Breast epithelium (tissue), 4 donors: ENCODE measurements at regions not wholly inside any gene's neighbourhood (a gene's known extent, or its start where the extent isn't known, plus 50 kb on each side); places are given as distances from the start of the nearest gene placed in this dataset.

ENCODE experiments used
- DNase-seq, 2 donors: peaks; one replicate each; pipeline ENCODE4 v3.0.0-alpha.2; 2019; ENCODE audit warnings: low spot score in 2 of 2
- H3K27ac ChIP-seq, 2 donors: fragments of 200-600 bp; sonication (generic) in 1 of 2; one replicate each; pipeline ENCODE4 v1.5.1; 2016 to 2019; ENCODE audit warnings: mild to moderate bottlenecking in 1 of 2
- H3K27me3 ChIP-seq, 2 donors: fragments of 200-600 bp; sonication (generic) in 1 of 2; one replicate each; pipeline versions ENCODE4 v1.5.1 to v1.6.0; 2017 to 2019; ENCODE audit warnings: control low read depth in 1 of 2, mild to moderate bottlenecking in 1 of 2
- H3K36me3 ChIP-seq: fragments of 200-600 bp; one replicate; pipeline ENCODE4 v1.5.1; 2019
- H3K4me1 ChIP-seq, 2 donors: fragments of 200-600 bp; sonication (generic); one replicate each; pipeline ENCODE4 v1.5.1; 2016 to 2019; ENCODE audit warnings: control low read depth in 1 of 2
- H3K4me3 ChIP-seq, 3 donors: fragments of 200-600 bp; sonication (generic); 1 replicate in 2 of 3; 2 replicates in 1 of 3; pipeline ENCODE4 v1.5.1; 2016 to 2019; ENCODE audit warnings: mild to moderate bottlenecking in 3 of 3, moderate library complexity in 2 of 3
- H3K9me3 ChIP-seq, 2 donors: fragments of 200-600 bp; sonication (generic) in 1 of 2; one replicate each; pipeline ENCODE4 v1.5.1; 2016 to 2019; ENCODE audit warnings: control low read depth in 1 of 2
- CTCF ChIP-seq, 3 donors: fragments of 450-650 bp; IDR thresholded peaks; one replicate each; pipeline ENCODE4 v1.5.1; 2016 to 2017; ENCODE audit warnings: antibody characterized with exemption in 3 of 3, mild to moderate bottlenecking in 3 of 3, moderate library complexity in 3 of 3
- POLR2A ChIP-seq: fragments of 450-650 bp; IDR thresholded peaks from one replicate; pipeline ENCODE4 v1.6.1; 2016; ENCODE audit warnings: antibody characterized with exemption, mild to moderate bottlenecking, moderate library complexity
- POLR2AphosphoS5 ChIP-seq, 3 donors: sonication (generic); formaldehyde crosslinking; IDR thresholded peaks; one replicate each; pipeline ENCODE4 v1.6.1; 2017; ENCODE audit warnings: antibody characterized with exemption in 3 of 3
- intact Hi-C: fragments of 100-400 bp; cut with DNase I; formaldehyde crosslinking; loops from one replicate; pipeline ENCODE4 v1.15.1; 2023; ENCODE audit warnings: low total_unique reads

GRCh38 chr2:2662037-2662846 is 331.2 kb upstream of the MYT1L start:
- Histone ChIP-seq H3K36me3 (no peaks in the 10 kb centered on the region), H3K9me3 (peaks cover 4 to 8% of the 10 kb centered on the region in 2 donors), H3K27ac (peak overlapping the region; percentile 54 to 55), H3K4me3 (peak overlapping the region in 1 of 3 donors; percentile 19), H3K4me1 (no peaks in the 10 kb centered on the region), H3K27me3 (no peaks in the 10 kb centered on the region)
- TF ChIP-seq POLR2A (no peak), POLR2AphosphoS5 (IDR thresholded peaks at IDR 0.05) (no peak), CTCF (IDR thresholded peaks at IDR 0.05) (no peak)
- intact Hi-C loops: no loop called here
- DNase-seq: no peak

GRCh38 chr2:2660789-2661355 is 329.8 kb upstream of the MYT1L start:
- intact Hi-C loops: no loop called here
- no peak for DNase-seq
- Histone ChIP-seq H3K4me1 (no peaks in the 10 kb centered on the region), H3K36me3 (no peaks in the 10 kb centered on the region), H3K4me3 (no peak overlapping the region), H3K27ac (peak overlapping the region in 1 of 2 donors; percentile 55), H3K9me3 (peaks cover 4 to 8% of the 10 kb centered on the region in 2 donors), H3K27me3 (no peaks in the 10 kb centered on the region)
- TF ChIP-seq POLR2AphosphoS5 (IDR thresholded peaks at IDR 0.05): no peak
- TF ChIP-seq CTCF (IDR thresholded peaks at IDR 0.05): no peak
- no peak for TF ChIP-seq POLR2A

GRCh38 chr2:2657121-2657962 is 326.3 kb upstream of the MYT1L start:
- peaks cover 4 to 8% of the 10 kb centered on the region in 2 donors for H3K9me3 ChIP-seq
- H3K27ac ChIP-seq: no peak overlapping the region
- H3K4me3 ChIP-seq: no peak overlapping the region
- H3K4me1 ChIP-seq: no peaks in the 10 kb centered on the region
- no peak for DNase-seq
- intact Hi-C loops: no loop called here
- H3K27me3 ChIP-seq: peaks cover 0 to under 1% of the 10 kb centered on the region in 2 donors
- TF ChIP-seq CTCF (IDR thresholded peaks at IDR 0.05): no peak
- TF ChIP-seq POLR2A: no peak
- no peak for TF ChIP-seq POLR2AphosphoS5 (IDR thresholded peaks at IDR 0.05)
- H3K36me3 ChIP-seq: no peaks in the 10 kb centered on the region

GRCh38 chr2:2656115-2657011 is 325.3 kb upstream of the MYT1L start:
- Histone ChIP-seq H3K9me3 (peaks cover 4 to 8% of the 10 kb centered on the region in 2 donors), H3K4me3 (peak overlapping the region in 1 of 3 donors; percentile 2), H3K27ac (no peak overlapping the region), H3K27me3 (peaks cover 0 to 2% of the 10 kb centered on the region in 2 donors), H3K36me3 (no peaks in the 10 kb centered on the region), H3K4me1 (no peaks in the 10 kb centered on the region)
- no peak for DNase-seq
- intact Hi-C loops: no loop called here
- TF ChIP-seq POLR2AphosphoS5 (IDR thresholded peaks at IDR 0.05) (no peak), CTCF (IDR thresholded peaks at IDR 0.05) (no peak), POLR2A (no peak)
